DMS153 treated with DMSO at 0.1 percent for 48 hours (cell line): ENCODE measurements at regions not wholly inside any gene's neighbourhood (a gene's known extent, or its start where the extent isn't known, plus 50 kb on each side); places are given as distances from the start of the nearest gene placed in this dataset.

Source experiments
- DNase-seq: peaks from one replicate; lab custom pipeline; 2025; ENCODE audit not compliant: unreplicated experiment; lab: John Stamatoyannopoulos, UW

- DNase-seq = no peak
Measured at GRCh38 chr2:106941372-106941993, 55.5 kb upstream of the ST6GAL2 start.

GRCh38 chr2:106943468-106944200, 57.7 kb upstream of the ST6GAL2 start:
- no peak for DNase-seq

DNA sequence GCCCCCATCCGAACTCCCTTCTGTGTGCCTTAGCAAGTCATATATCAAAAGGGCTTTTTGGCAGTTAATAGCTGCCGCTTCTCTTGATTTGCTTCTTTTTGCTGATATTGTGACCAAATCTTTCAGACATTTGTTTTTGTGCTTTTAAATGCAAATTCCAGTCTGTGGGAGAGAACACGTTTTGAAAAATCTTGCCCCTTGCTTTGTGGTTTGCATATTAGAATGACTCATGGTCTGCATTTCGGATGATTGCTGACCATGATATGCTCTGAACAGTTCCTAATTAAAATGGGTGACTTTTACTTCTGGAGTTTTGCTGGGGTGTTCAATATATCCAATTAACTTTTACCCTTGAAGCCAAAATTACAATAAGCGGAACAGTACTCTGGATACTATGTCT, 58.2 kb upstream of the ST6GAL2 start:
- DNase-seq = no peak

GRCh38 chr2:106948540-106948939, 62.6 kb upstream of the ST6GAL2 start:
- DNase-seq = no peak

DNA sequence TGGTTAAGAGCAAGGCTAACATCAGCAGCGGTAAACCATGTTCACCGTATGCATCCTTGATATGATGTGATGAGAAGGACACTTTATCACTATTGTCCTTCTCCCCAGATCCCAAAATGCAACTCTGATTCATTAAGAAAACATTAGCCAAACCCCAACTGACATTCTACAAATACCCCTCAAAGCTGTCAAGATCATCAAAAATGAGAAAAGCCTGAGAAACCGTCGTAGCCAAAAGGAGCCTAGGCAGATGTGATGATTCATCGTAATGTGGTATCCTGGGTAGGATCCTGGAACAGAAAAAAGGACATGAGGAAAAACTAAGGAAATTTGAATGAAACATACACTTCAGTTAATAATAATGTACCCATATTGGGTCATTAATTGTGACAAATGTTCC, 67.3 kb upstream of the ST6GAL2 start:
- no peak for DNase-seq

DNA sequence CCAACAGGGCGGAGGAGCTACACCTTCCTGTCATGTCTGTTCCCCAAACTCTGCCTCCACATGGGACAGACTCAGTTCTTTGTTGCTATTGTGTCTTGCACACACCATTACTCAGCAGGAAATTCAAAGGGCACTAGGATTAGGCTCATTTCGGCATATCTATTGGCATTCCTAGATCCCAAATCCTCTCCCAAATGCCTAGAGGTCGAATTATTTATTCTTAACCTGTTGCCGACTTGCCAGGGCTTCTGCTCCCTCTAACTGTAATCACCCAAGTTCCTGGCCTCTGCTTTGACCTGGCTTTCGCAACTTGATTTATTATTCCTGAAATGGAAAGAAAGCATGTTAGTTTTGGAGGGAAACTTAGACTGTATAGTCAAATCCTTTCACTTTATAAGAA, 67.8 kb upstream of the ST6GAL2 start:
- DNase-seq = no peak

DNA sequence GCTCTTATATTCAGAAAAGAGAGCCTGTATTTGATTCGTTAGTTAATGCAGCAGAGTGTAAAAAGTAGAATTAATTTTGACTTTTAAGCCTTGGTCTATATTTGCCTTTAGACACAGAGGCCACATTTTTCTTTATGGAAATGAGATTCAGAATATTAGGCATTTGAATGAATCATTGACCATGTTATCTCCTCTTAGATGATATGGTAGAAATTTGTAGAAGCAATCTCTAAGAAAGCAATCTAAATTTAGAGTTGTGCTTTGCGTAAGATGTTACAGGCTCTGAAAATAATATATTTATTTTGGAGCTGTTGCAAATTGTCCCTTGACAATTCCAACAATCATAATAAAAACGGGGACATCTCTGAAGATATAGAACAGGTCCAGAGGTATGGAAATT, 68.3 kb upstream of the ST6GAL2 start:
- no peak for DNase-seq

DNA sequence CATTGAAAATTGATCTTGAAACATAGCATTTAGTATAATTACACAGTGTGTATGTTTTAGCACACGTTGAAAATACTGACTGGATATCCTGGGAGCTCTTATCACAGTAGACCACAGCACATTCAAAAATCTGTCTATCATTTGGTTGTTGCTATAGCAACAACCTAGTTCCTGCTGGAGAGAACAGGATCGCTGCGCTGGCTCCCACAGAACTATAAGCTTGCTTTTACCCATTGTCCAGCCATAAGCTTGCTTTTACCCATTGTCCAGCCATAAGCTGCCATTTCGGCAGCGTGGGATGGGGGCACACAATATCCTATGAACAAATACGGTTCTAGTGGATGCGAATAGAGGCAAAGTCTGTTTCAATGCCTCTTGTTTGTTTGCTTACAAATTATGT, 70.4 kb upstream of the ST6GAL2 start:
- no peak for DNase-seq

DNA sequence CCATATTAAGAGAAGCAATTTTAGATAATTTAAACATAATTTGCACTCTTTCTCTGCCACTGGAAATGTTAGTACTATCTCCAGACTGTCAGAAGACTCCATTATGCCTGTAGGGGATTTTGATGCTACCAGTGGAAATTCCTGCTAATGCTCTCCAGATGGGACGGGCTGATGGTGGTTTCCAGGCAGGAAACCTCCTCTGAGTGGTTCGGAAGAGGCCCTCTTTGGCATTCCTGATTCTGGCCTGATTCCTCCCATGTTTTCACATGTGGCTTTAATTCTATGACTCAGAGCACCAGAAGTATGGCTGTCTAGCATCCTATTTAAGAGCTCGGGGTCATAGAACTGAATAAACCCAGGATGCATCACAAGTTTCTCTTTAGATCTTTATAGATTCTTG, 70.9 kb upstream of the ST6GAL2 start:
- no peak for DNase-seq

DNA sequence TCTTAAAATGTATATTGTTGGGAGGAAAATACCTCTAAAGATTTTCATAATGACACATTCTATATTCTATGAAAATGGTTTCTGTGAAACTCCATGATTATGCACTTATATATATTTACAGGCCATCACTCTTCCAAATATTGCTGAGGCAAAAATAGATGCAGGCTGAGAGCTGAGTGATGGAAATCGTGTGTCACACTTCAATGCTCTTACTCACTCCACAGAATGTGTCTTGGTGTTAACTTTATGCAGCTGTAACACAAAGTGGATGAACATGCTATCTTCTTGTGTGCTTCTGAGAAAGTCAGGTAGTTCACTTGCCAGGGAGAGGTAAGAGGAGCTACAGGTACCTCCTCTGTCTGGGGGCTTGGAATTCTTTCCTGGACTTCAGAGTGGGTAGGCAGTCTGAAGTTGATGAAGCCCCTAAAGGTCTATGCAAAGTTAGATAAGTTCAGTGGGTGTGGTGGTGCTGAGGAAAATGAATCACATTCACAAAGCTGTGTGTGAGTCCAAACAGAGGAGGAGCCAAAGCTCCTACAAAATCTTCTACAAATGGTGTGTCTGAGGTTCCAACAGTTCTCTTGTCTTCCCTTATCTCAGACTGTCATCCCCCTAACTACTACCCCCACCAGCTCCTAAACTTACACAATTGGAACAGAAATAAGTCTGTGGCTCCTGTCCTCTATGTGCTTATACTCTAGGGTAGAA, 74.2 kb upstream of the ST6GAL2 start:
- DNase-seq = no peak

- DNase-seq = no peak
Measured at GRCh38 chr2:106960683-106961161, 74.8 kb upstream of the ST6GAL2 start.

DNA sequence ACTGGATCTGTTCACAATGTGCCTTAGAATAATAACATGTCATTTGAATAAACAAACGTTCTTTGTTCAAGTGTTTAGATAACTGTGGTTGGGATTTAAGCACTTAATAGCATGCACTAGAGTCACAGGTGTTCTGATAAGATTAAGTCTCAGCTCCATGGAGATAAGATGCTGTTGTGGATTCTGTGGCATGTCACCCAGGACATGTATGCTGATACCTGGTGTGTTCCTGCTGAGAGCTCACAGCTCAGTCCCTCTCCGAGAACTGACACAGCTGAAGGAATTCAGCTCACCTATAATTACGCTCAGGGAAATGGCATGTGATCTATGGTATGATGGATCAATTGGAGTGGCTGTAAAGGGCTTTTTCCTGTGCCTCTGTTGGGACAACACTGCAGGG, 75.4 kb upstream of the ST6GAL2 start:
- no peak for DNase-seq

- no peak for DNase-seq
Measured at GRCh38 chr2:106963156-106963555, 77.2 kb upstream of the ST6GAL2 start.

- no peak for DNase-seq
Measured at GRCh38 chr2:106963893-106964292, 77.9 kb upstream of the ST6GAL2 start.

- no peak for DNase-seq
Measured at GRCh38 chr2:106965611-106966010, 79.6 kb upstream of the ST6GAL2 start.

DNA sequence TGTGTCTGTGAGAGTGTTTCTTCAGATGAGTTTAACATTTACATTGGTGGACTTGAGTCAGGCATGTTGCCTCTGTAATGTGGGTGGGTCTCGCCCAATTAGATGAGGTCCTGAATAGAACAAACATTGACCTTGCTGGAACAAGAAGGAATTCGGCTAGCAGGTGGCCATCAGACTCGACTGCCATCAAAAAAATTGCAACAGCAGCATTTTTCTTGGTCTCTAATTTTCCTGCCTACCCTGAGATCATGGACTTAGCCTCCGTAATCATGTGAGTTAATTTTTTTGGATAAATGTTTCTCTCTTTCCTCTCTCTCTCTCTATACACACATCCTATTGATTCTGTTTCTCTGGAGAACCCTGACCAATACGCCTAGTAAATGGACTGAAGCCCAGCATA, 83.8 kb upstream of the ST6GAL2 start:
- DNase-seq = no peak

DNA sequence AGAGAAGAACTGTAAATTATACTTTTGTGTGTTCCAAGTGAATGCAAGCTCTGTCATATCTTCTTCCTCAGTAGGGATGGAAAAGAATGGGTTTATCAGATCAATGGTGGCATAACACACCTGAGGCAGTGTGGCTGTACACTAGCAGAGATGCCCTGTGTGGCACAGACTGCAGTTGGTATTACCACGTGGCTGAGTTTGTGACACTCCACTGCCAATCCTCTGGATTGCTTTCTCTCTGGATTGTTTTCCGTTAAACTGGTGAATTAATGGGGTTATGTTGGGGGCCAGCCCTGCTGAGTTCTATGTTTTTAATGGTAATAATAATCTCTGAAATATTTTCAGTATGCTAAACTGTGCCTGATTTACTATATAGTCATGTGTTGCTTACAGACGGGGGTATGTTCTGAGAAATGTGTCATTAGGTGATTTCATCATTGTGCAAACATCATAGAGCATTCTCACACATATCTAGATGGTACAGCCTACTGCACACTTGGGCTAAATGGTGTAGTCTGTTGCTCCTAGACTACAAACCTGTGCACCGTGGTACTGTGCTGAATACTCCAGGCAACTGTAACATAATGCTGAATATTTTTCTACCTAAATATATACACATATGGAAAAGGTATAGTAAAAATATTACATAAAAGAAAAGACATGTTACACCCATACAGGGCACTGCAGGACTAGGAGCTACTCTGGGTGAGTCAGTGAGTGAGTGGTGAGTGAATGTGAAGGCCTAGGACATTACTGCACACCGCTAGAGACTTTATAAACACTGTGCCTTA, 84.7 kb upstream of the ST6GAL2 start:
- no peak for DNase-seq

DNA sequence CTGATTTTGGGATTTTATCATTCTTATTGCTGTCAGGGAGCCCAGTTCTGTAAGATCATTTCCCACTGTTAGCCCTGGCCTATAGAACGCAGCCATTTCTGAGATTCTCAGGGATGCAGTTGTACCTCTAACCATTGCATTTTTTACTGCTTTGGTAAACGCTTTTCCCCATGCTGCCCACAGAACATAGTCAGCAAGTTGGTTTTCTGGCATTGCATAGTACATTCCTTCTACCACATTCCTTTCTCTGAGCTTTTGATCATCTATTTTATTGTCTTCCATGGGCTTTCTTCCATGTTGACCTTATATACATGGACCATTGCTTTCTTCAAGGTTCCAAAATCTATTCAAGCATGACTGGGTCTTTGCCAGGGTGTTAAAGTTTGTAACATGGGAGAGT, 86.8 kb upstream of the ST6GAL2 start:
- no peak for DNase-seq

DNA sequence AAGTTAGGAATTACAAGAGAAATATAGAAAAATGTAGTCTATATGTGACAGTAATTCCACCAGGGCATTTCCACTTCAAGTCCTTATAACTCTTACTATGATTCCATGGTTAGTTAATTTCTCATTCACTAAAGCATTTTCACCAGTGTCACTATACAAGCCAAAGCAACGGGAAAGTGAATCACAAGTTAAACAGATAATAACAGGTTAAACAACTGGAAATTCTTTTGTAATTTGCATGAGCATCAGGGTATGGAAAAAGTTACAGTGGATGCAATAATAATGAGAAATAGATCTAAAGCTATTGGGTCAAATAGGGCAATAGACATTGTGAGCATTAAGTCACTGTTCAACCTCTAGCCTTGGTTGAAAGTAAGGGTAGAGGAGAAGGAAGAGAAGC, 88.9 kb upstream of the ST6GAL2 start:
- DNase-seq = no peak

DNA sequence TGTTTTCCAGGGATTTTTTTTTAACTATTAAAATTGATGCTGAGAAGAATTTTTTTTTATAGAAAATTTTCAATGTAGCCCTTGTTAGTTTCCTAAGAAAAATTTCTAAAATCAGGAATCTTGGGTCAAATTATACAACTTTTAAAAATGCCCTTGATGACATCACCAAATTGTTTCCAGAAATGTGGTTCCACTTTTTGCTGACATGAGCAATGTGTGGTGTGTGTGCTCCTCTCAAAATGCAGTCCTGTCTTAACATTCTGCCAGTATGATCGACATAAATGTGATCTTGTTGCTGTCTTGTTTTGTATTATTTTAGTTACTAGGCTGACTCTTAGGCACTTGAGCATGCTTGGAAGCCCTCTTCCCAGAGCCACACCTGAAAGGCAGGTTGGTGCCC, 89.7 kb upstream of the ST6GAL2 start:
- no peak for DNase-seq

- no peak for DNase-seq
Measured at GRCh38 chr2:106976548-106976947, 90.6 kb upstream of the ST6GAL2 start.
